GM23338 (cell line): ENCODE measurements at regions not wholly inside any gene's neighbourhood (a gene's known extent, or its start where the extent isn't known, plus 50 kb on each side); places are given as distances from the start of the nearest gene placed in this dataset.

Experiments
- CREB1 ChIP-seq: fragments of 250-450 bp; sonication (Bioruptor Pico); IDR thresholded peaks from 2 replicates; pipeline ENCODE4 v1.5.0; 2020; ENCODE audit warnings: low read depth, mild to moderate bottlenecking, moderate library complexity
- CTCF ChIP-seq, 2 experiments: fragments of 200-600 bp in 1 of 2; sonication (generic) in 1 of 2; conservative IDR thresholded peaks; 2 replicates each; pipeline versions ENCODE4 v1.5.1 to v1.6.1; 2016 to 2017; ENCODE audit warnings: antibody characterized with exemption in 2 of 2, low read depth in 2 of 2, mild to moderate bottlenecking in 2 of 2, moderate library complexity in 1 of 2
- EZH2 ChIP-seq: fragments of 200-600 bp; sonication (generic); IDR thresholded peaks from one replicate; pipeline ENCODE4 v1.8.0; 2017; ENCODE audit warnings: antibody characterized with exemption, mild to moderate bottlenecking, low read depth; ENCODE audit not compliant: unreplicated experiment
- EZH2phosphoT487 ChIP-seq: fragments of 200-600 bp; sonication (generic); IDR thresholded peaks from one replicate; pipeline ENCODE4 v1.8.1; 2018; ENCODE audit warnings: antibody characterized with exemption; ENCODE audit not compliant: unreplicated experiment
- POLR2AphosphoS5 ChIP-seq: IDR thresholded peaks from 2 replicates; pipeline ENCODE4 v1.6.1; 2016; ENCODE audit warnings: antibody characterized with exemption, low read depth
- ZNF114 ChIP-seq: fragments of 250-450 bp; sonication (Bioruptor Pico); IDR thresholded peaks from 2 replicates; pipeline ENCODE4 v1.5.0; 2020; ENCODE audit warnings: mild to moderate bottlenecking, moderate library complexity
- TF ChIP-seq, protein P1 (sequence below): fragments of 250-450 bp; sonication (Bioruptor Pico); IDR thresholded peaks from 2 replicates; pipeline ENCODE4 v1.5.0; 2020; ENCODE audit warnings: mild to moderate bottlenecking, moderate library complexity

DNA sequence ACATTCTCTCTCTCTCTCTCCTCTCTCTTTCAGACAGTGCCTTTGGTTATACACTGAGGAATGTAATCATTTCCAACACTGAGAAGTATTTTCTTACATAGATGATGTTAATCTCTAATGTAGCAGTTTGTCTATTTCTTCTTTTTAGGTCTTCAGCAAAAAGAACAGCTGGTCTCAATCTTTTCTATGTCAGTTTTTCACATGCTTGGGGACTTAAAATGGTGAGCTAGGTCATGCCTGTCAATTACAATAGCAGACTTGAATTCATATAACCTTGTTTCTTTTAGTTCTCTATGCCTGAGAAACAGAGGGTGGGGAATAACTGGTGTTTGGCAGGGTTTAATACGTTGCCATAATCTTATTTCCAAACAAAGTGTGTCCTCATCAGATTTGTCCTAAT is 786.2 kb downstream of the SQOR start:
- TF ChIP-seq CTCF (conservative IDR thresholded peaks at IDR 0.05; ENCODE audit: low read depth in 2 of 2) (no peak), POLR2AphosphoS5 (no peak), EZH2 (no peak), ZNF114 (CRISPR knock-in tag) (no peak), CREB1 (no peak), EZH2phosphoT487 (no peak)
- TF ChIP-seq, protein P1, sequence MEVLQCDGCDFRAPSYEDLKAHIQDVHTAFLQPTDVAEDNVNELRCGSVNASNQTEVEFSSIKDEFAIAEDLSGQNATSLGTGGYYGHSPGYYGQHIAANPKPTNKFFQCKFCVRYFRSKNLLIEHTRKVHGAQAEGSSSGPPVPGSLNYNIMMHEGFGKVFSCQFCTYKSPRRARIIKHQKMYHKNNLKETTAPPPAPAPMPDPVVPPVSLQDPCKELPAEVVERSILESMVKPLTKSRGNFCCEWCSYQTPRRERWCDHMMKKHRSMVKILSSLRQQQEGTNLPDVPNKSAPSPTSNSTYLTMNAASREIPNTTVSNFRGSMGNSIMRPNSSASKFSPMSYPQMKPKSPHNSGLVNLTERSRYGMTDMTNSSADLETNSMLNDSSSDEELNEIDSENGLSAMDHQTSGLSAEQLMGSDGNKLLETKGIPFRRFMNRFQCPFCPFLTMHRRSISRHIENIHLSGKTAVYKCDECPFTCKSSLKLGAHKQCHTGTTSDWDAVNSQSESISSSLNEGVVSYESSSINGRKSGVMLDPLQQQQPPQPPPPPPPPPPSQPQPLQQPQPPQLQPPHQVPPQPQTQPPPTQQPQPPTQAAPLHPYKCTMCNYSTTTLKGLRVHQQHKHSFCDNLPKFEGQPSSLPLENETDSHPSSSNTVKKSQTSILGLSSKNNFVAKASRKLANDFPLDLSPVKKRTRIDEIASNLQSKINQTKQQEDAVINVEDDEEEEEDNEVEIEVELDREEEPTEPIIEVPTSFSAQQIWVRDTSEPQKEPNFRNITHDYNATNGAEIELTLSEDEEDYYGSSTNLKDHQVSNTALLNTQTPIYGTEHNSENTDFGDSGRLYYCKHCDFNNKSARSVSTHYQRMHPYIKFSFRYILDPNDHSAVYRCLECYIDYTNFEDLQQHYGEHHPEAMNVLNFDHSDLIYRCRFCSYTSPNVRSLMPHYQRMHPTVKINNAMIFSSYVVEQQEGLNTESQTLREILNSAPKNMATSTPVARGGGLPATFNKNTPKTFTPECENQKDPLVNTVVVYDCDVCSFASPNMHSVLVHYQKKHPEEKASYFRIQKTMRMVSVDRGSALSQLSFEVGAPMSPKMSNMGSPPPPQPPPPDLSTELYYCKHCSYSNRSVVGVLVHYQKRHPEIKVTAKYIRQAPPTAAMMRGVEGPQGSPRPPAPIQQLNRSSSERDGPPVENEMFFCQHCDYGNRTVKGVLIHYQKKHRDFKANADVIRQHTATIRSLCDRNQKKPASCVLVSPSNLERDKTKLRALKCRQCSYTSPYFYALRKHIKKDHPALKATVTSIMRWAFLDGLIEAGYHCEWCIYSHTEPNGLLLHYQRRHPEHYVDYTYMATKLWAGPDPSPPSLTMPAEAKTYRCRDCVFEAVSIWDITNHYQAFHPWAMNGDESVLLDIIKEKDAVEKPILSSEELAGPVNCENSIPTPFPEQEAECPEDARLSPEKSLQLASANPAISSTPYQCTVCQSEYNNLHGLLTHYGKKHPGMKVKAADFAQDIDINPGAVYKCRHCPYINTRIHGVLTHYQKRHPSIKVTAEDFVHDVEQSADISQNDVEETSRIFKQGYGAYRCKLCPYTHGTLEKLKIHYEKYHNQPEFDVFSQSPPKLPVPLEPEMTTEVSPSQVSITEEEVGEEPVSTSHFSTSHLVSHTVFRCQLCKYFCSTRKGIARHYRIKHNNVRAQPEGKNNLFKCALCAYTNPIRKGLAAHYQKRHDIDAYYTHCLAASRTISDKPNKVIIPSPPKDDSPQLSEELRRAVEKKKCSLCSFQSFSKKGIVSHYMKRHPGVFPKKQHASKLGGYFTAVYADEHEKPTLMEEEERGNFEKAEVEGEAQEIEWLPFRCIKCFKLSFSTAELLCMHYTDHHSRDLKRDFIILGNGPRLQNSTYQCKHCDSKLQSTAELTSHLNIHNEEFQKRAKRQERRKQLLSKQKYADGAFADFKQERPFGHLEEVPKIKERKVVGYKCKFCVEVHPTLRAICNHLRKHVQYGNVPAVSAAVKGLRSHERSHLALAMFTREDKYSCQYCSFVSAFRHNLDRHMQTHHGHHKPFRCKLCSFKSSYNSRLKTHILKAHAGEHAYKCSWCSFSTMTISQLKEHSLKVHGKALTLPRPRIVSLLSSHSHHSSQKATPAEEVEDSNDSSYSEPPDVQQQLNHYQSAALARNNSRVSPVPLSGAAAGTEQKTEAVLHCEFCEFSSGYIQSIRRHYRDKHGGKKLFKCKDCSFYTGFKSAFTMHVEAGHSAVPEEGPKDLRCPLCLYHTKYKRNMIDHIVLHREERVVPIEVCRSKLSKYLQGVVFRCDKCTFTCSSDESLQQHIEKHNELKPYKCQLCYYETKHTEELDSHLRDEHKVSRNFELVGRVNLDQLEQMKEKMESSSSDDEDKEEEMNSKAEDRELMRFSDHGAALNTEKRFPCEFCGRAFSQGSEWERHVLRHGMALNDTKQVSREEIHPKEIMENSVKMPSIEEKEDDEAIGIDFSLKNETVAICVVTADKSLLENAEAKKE (CRISPR knock-in tag): no peak
